PC-3 (cell line): ENCODE measurements at regions not wholly inside any gene's neighbourhood (a gene's known extent, or its start where the extent isn't known, plus 50 kb on each side); places are given as distances from the start of the nearest gene placed in this dataset.

Experiments used
- EZH2 ChIP-seq: fragments of 300-600 bp; sonication (generic); IDR thresholded peaks from one replicate; pipeline ENCODE4 v1.6.1; 2017; ENCODE audit warnings: antibody characterized with exemption, mild to moderate bottlenecking, low read length; ENCODE audit not compliant: unreplicated experiment
- TF ChIP-seq, protein P1 (sequence below): fragments of 300-600 bp; sonication (generic); conservative IDR thresholded peaks from 2 replicates; pipeline ENCODE4 v1.5.1; 2017; ENCODE audit warnings: antibody characterized with exemption, low read depth, mild to moderate bottlenecking, low read length

DNA sequence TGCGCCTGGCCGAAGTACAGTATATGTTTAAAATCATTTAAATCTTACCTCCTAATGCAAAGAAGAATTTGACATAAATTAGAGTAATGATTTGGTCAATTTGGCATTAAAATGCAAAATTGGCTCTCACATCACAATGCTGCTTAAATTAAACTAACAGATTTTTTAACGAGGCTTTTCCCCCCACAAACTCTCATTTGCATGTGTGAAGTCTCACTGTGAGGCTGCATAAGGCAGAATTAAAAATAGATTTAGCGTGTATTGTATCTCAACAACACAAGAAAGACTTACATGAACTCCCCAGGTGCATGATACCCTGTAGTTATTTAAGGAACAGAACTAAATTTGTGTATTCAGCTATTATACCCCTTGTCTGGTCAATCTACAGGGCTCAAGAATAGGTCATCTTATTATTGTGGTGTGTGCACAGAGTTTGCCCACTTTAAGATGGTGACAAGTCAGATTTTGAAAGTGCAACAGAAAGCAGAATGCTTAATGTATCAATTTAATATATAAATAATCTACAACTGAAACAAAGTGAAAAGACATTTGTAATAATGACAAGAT is 897.9 kb downstream of the EPHA3 start:
- TF ChIP-seq, protein P1, sequence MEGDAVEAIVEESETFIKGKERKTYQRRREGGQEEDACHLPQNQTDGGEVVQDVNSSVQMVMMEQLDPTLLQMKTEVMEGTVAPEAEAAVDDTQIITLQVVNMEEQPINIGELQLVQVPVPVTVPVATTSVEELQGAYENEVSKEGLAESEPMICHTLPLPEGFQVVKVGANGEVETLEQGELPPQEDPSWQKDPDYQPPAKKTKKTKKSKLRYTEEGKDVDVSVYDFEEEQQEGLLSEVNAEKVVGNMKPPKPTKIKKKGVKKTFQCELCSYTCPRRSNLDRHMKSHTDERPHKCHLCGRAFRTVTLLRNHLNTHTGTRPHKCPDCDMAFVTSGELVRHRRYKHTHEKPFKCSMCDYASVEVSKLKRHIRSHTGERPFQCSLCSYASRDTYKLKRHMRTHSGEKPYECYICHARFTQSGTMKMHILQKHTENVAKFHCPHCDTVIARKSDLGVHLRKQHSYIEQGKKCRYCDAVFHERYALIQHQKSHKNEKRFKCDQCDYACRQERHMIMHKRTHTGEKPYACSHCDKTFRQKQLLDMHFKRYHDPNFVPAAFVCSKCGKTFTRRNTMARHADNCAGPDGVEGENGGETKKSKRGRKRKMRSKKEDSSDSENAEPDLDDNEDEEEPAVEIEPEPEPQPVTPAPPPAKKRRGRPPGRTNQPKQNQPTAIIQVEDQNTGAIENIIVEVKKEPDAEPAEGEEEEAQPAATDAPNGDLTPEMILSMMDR, result no peak
- TF ChIP-seq EZH2, result no peak
